GM21390 (cell line): ENCODE measurements at regions not wholly inside any gene's neighbourhood (a gene's known extent, or its start where the extent isn't known, plus 50 kb on each side); places are given as distances from the start of the nearest gene placed in this dataset.

Source experiments
- ATAC-seq: cut with Tn5 transposase; IDR thresholded peaks from one replicate; pipeline ENCODE4 v1.9.1; 2021; ENCODE audit not compliant: unreplicated experiment

DNA sequence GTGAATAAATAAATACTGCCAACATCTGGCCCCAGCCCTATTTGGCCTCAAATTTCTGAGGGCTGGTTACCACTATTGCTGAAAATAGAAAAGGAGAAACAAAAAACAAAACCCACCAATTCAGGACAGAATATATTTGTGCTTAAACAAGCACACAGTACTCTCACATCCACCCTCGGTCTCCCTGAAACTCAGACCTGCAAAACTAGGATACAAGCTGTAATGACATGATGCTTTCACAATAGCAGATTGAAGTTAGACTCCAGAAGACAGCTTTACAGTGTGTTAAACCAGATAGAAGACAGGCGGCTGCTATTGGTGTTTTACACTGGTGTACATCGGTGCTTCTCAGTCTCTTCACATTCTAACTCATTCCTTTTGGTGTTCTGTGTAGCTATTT, 214.9 kb upstream of the DMRT1 start:
- ATAC-seq: peak; percentile 72

DNA sequence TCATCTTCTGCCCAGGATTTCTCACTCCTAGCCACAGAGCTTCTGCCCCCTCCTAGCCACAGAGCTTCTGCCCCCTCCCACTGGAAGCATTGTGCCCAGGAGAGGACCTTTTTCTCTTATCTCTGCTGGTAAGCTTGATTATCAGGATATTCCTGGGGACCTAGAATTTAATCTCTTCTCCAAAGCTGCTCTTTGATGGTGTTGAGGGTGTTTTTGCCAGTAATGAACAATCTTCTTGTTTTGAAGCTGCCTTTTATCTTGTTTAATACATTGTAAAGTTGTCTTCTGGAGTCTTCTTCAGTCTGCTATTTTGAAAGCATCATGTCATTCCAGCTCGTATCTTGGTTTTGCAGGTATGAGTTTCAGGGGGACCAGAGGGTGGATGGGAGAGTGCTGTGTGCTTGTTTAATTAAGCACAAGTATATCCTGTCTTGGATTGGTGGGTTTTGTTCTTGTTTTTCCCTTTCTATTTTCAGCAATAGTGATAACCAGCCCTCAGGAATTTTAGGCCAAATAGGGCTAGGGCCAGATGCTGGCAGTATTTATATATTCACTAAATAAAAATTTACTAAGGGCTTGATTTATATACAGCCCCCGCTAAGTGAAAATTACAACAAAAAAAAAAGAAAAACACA, 214.0 kb upstream of the DMRT1 start:
- ATAC-seq: no peak

DNA sequence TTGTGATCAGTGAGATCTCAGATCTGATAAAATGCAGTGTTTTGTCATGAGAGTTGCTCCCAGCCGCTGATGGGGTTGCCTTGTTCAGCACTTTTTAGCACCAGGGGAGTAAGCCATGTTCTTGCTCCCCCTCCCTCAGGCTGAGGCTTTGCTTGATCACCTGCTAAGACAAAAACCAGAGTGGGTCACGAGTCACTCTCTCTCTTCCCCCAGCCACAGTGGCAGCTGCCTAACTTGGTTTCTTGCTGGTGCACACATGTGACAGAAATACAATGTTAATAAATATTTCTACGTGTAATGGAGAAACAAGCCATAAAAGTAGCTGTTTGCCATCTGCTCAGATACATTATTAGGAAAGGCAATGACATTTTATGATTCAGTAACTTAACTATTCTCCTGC, 212.4 kb upstream of the DMRT1 start:
- ATAC-seq: no peak

DNA sequence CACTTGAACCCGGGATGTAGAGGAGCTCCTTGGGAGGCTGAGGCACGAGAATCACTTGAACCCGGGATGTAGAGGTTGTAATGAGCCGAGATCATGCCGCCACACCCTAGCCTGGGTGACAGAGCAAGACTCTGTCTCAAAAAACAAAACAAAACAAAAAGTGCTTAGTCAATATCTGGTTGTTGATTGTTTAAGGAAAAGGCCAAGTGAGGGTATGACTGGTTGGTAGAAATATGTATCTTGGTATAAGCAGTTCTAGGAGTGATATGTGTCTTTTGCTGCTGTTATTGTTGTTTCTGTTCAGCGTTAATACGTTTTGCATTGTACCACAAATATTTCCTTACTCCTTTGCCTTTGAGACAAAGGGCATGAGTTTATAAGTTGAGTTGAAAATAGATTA, 210.7 kb upstream of the DMRT1 start:
- no peak for ATAC-seq

DNA sequence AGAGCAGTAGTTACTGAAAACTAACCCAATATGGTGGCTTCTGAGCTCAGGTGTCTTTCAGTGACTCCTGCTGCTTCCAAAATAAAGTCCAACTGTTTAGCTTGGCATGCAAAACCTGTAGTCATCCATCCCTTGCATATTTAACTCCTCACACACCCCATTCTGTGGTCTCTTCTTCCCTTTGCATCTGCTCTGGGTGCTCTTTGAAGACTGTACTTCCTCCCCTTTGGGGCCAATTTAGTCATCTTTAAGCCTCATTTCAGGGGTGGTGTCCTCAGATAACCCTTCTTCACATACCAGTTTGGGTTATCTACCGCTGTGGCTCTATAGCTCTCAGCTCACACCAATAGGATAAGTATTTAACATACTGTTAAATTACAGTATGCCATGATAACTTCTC, 209.9 kb upstream of the DMRT1 start:
- ATAC-seq: no peak

DNA sequence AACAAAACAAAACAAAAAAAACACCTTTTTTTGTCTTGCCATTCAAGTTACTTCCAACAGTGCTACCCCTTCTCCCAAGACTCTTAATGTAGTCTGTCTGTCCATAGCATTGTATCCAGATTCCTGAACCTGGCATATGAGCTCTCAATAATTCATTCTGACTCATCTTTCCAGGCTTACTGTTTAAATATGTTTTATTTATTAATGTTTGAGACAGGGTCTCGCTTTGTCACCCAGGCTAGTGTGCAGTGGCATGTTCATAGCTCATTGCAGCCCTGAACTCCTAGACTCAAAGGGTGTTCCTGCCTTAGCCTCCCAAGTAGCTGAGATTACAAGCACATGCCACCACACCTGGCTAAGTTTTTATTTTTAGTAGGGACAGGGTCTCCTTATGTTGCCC, 208.0 kb upstream of the DMRT1 start:
- ATAC-seq: no peak

DNA sequence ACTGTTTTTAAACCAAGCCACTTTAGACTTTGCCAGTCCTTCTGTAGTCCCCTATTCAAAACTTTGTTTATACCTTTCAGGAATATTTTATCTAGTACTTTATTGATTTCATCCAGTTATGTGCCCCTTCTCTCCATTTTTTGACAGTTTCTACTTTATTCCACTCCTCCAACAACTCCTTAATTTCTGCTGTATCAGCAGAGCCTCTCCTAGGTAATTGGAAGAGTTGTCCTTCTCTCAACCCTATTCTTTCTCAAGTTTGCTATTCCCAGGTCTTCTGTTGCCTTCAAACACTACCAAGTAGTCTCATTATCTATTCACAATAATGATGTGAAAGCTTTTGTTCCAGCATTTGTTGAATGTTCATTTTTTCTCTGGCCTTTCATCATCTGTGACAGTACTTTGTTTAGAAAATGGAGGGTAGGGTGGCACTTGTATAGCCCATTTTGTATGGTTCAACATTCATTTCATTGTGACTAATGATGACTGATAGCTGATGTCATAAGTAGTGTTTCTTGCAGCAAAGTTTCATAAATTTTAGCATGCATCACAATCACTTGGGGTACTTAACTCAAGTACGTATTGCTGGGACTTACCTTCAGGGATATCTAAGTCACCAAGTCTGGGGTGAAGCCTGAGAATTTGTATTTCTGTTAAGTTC, 204.4 kb upstream of the DMRT1 start:
- no peak for ATAC-seq

DNA sequence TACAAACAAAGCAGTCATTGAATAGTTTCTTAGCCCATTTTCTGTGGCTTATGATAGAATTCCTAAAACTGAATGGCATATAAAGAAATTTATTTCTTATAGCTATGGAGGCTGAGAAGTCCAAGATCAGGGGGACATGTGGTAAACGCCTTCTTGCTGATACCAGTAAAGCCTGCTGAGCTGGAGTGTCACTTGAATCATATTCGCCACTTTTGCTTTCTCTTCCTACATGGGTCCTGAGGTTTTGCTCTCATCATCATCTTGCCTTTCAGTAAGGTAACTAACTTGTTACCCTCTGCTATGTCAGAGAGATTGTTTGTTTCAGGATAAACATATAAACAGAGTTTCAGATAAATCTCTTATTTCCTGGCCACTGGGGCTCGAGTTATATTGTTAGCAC, 203.3 kb upstream of the DMRT1 start:
- no peak for ATAC-seq

DNA sequence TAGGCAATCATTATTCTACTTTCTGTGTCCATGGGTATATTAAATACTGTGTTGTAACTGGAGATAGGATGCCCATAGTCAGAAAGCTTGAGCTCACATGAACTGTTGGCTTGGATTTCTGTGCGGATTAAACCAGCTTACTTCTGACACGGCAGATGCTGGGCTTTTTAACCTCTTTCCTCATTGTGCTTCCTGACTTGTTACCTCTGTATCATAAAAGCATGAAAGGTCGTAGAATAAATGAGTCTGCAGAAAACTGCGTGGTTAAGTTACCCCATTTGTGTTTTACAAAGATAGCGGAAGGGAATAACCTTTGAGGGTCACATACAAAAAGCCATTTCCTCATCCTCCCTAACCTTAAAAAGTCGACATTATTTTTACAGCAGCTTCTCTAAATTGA, 199.5 kb upstream of the DMRT1 start:
- no peak for ATAC-seq

DNA sequence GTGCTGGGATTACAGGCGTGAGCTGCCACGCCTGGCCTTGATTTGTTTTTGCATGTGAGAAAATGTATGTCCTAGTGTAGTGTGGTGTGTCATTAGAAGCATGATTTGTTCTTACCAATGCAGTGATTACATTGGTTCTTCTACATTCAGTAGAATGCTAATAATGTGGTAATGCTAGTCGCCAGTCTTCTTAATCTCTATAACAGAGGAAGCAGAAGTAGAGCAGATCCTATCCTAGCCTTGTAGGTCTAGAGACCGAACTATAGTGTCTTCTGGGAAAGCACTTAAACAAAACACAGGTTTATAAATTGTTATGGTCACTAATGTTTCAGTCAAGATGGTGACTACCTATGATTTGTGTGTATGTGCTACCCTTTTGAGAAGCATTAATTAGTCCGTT, 197.5 kb upstream of the DMRT1 start:
- no peak for ATAC-seq

DNA sequence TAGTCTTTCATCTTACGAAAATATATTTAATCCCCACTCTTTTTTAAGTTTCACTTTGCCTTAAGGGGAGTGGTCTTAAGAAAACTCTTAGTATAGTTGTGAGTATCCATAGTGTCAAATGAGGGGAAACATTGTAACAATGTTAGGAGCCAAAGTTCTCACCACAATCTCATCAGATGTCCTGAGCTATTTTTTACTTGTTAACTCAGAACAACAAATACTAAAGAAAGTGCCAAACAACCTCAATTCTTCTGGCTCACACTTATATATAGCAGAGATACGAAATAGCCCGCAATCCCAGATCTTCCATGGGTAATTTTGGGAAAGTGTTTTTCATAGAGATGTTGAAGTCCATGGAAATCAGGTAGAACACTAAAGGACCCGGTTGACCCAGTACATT, 194.0 kb upstream of the DMRT1 start:
- no peak for ATAC-seq

DNA sequence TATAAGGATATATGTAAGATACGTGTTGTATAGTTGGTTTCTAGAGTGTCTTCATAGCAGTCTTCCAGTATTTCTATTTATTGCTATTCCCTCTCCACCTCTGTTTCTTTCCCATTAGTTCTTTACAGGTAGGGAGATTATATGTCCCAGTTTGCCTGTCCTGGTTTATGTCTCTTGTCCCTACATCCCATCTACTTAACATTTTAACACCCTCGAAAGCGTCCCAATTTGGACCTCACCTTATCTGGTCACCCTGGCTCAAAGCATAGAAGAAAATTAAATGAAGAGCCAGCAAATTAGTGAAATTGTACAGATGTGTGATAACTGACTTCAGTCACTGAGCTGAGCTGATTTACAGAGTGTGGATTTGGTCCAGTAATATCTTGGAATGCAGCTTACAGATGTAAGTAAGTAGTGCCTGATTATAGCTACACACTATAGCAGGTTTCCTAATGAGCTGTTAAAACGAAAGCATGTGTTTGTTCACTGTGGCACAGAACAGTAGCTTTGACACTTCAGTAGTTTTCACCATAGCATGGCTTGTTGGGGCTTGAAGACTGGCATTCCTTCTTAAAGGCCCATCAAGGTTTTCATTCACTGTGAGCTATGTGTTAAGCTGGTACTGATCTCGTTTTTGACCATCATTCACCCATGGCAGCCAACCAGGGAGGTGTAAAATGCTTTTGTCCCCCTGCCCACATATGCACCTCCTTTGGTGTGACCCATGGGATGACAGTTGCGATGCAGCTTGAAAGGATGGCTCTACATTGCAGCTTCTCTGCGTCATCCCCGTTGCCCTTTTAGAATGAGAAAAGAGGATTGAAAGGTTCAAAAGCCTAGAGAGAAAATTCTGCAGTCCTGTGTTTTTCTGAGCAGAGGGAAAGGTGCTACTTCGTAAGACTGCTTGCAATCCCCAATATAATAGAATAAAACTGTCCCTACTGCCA, 192.1 kb upstream of the DMRT1 start:
- no peak for ATAC-seq

DNA sequence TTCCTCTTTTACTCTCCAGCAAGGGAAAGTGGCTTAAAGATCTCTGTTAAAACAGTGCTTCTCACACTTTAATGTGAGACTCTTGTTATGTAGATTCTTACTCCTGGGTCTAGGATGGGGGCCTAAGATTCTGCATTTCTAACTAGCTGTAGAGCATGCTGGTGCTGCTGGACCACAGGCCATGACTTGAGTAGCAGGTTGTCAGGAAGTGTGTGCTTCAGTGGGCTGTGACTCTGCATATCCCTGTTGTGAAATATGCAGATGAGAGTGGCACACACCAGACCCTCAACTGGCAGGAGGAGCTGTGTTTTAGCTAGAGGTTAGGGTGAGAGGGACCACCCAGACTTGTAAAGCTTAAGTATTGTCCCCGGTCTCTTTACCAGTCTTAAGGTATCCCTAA, 191.1 kb upstream of the DMRT1 start:
- ATAC-seq: no peak

DNA sequence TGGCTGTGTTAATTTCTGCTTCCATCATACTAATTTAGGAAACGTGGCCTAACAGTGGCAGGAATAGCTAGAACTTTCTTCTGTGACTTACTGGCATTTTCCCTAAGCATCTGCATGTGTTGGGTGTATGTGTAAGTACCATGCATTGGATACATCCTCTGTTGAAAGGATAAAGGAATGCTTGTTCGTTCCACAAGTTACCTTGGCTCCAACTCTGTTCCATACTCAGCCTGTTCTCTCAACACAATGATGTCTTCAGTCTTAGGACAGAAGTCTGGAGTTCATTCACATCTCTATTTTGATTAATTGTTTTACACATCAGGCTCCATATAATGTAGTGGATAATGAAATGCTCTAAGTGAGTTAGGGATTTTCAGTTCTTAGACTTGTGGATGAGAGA, 190.1 kb upstream of the DMRT1 start:
- no peak for ATAC-seq

DNA sequence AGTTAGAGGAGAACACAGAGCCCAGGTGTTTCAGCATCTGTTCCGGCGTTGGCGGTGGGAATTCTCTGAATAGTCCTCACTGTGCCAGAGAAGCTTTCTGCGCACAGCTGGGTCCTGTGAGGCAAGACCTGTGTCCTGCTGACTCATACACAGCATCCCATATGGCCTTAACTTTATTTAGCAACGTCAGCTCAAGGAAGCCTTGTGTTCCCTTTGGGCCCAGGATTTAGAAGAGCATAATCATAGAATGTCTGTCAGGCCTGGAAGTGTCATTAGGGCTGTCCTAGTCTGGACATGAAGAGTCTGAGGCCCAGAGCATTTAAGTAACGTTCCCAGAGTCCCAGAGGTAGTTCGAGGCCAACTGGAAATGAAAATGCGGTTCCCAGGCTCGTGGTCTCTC, 188.6 kb upstream of the DMRT1 start:
- ATAC-seq: no peak

DNA sequence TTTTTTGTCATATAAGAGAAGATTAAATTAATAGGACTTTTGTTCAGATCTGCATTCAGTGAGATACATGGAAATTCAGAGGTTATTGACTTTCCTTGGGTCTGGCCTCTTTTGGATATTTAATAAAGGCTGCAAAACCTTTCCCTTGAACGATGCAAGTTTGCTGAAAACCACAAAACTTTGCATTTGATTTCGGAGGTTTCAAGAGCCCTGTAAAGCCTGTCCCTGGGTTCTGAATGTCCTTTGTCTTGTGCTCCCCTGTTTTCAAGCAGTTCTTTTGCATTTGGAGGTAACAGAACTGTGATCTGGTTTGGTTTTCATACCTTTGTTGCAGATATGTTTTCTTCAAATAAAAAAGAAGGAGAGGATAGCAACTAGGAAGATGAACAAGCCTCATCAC, 188.1 kb upstream of the DMRT1 start:
- ATAC-seq: no peak

DNA sequence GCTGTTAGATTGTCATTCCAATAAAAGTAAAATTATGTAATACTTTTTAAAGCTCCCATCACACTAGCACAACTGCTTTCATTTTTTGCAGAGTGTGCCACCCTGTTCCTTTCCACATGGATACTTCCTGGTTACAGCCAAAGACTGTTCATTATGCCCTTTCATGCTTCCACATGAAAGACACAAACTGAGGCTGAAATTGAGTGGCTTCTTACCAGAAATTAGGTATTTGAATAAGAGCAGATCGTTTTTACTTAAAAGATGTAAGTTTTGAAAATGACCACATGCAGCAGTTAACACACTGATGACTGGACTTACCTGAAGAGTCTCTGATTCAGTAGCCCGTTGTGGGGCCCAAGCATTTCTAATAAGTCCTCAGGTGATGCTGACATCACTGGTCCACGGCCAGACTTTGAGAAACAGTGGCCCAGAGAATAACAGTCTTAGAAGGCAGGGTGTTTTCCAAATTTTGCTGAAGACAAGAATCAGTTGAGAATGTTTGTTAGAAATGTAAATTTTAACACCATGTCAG, 187.6 kb upstream of the DMRT1 start:
- no peak for ATAC-seq

DNA sequence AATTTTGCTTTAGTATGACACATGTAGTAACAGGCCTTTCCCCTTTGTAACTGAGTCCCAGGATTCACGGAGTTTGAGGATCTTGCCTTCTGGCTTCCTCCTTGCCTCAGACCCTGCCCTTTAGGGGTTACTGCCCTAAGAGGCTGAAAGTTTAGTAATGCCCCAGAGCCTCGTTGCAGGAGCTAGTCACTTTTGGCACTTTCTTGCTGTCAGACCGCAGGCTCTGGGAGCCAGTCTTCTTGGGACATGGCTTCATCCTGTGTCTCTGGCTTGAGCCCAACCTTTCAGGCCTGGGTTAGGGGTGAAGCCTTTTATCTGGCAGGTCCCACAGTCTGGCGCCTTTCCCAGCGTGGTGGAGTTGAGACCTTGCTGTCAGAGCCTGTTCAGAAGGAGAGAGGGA, 185.6 kb upstream of the DMRT1 start:
- no peak for ATAC-seq

DNA sequence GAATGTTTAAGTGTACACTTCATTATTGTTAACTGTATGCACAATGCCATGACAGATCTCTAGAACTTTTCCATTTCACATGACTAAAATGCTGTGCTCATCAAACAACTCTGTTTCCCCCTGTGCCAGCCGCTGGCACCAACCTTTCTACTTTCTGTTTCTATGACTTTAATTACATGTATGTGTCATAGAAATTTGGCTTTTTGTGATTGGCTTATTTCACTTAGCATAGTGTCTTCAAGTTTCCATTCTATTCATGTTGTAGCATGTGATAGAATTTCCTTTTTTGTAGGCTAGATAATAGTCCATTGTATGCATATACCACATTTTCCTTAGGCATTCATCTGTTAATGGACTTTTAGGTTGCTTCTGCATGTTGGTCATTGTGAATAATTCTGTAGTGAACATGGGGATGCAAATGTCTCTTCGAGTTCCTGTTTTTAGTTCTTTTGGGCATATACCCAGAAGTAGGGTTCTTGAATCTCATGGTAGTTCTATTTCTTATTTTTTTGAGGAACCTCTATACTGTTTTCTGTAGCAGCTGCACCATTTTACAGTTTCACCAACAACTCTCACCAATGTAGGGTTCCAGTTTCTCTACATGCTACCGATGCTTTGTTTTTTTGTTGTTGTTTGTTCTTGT, 184.4 kb upstream of the DMRT1 start:
- ATAC-seq: peak; percentile 51

DNA sequence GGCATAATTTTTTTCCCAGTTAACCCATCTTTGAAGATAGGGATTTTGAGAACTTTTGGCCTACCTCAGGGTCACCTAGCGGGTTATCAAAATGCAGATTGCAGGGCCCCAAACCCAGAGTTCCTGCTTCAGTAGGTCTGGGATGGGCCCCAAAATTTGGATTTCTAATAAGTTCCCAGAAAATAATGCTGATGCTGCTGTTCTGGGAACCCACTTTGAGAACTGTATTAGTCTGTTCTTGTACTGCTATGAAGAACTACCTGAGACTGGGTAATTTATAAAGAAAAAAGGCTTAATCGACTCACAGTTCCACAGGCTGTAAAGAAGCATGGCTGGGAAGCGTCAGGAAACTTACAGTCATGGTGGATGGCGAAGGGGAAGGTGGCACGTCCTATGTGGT, 182.2 kb upstream of the DMRT1 start:
- no peak for ATAC-seq

DNA sequence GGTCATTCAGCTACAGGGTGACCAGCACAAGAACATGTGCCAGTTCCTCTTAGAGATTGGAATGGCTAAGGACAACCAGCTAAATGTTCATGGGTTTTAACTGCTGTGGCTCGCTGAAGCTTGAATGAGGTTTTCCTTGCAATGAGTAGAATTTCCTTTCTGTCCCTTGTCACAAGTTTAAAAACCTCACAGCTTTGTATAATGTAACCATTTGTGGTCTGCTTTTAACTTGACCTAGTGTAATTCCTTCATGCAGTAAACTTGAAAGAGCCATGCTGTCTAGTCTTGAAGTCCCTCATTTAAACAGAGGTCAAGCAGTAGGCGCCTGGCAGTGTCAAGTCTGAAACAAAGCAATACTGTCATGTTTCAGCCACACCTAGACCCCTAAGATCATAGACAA, 181.3 kb upstream of the DMRT1 start:
- ATAC-seq: no peak
